H1 (cell line): ENCODE measurements at regions not wholly inside any gene's neighbourhood (a gene's known extent, or its start where the extent isn't known, plus 50 kb on each side); places are given as distances from the start of the nearest gene placed in this dataset.

ENCODE experiments used
- CTCF ChIA-PET: fragments of 300-600 bp; sonication (Branson Sonifier 250); formaldehyde crosslinking; loops from one replicate; lab custom pipeline; 2021; ENCODE audit not compliant: partially characterized antibody; lab: Charles Lee
- POLR2A ChIA-PET: fragments of 300-600 bp; sonication (Branson Sonifier 250); formaldehyde crosslinking; loops from one replicate; lab custom pipeline; 2021; ENCODE audit warnings: inconsistent platforms; ENCODE audit not compliant: partially characterized antibody; lab: Charles Lee
- DNase-seq, 2 experiments: peaks; one replicate each; pipeline versions ENCODE4 v3.0.0 to v3.0.0-alpha.2; 2010 to 2022; ENCODE audit warnings: low spot score in 2 of 2, low read depth in 1 of 2, mixed read lengths in 1 of 2
- FAIRE-seq: peaks from 2 replicates; lab custom pipeline; 2011; peaks lifted over from hg19 to GRCh38; lab: Jason Lieb, UNC
- H2AFZ ChIP-seq: 2 replicates; pipeline ENCODE4 v1.8.1; 2012; ENCODE audit warnings: low read length, inconsistent platforms
- H2AK5ac ChIP-seq: 2 replicates; pipeline ENCODE4 v1.6.1; 2013; ENCODE audit warnings: low read depth, low read length
- H2BK120ac ChIP-seq: replicated peaks from 2 replicates; pipeline ENCODE3; 2013; ENCODE audit warnings: low read depth, low read length, inconsistent platforms
- H2BK12ac ChIP-seq: 2 replicates; pipeline ENCODE4 v1.6.1; 2013; ENCODE audit warnings: low read depth, low read length
- H2BK15ac ChIP-seq: 2 replicates; pipeline ENCODE4 v1.6.1; 2013; ENCODE audit warnings: low read length
- H2BK20ac ChIP-seq: 2 replicates; pipeline ENCODE4 v1.6.1; 2013; ENCODE audit warnings: low read length
- H2BK5ac ChIP-seq: 2 replicates; pipeline ENCODE4 v1.6.1; 2013; ENCODE audit warnings: low read depth, low read length
- H3K14ac ChIP-seq: 2 replicates; pipeline ENCODE4 v1.6.1; 2013; ENCODE audit warnings: inconsistent platforms; ENCODE audit not compliant: insufficient read length
- H3K18ac ChIP-seq: 2 replicates; pipeline ENCODE4 v1.6.1; 2013; ENCODE audit warnings: low read length; ENCODE audit errors: extremely low read depth
- H3K23ac ChIP-seq: 2 replicates; pipeline ENCODE4 v1.6.1; 2013; ENCODE audit warnings: inconsistent platforms; ENCODE audit not compliant: insufficient read length
- H3K23me2 ChIP-seq: 2 replicates; pipeline ENCODE4 v1.6.1; 2013; ENCODE audit warnings: low read depth, low read length
- H3K27ac ChIP-seq: 2 replicates; pipeline ENCODE4 v1.6.1; 2011; ENCODE audit warnings: low read depth, low read length, inconsistent platforms
- H3K27me3 ChIP-seq, 4 experiments: replicated peaks in 1 of 4; 1 replicate in 1 of 4; 2 replicates in 3 of 4; pipeline versions ENCODE4 v1.6.1 to v1.8.1; 2011 to 2013; ENCODE audit warnings: low read length in 3 of 4, mild to moderate bottlenecking in 3 of 4, inconsistent platforms in 2 of 4, mixed read lengths in 2 of 4, moderate library complexity in 1 of 4; ENCODE audit not compliant: control insufficient read depth in 3 of 4, insufficient read depth in 3 of 4; ENCODE audit errors: extremely low read depth in 1 of 4
- H3K36me3 ChIP-seq, 4 experiments: 2 replicates each; pipeline versions ENCODE4 v1.6.1 to v1.8.1; 2011 to 2013; ENCODE audit warnings: mild to moderate bottlenecking in 4 of 4, low read length in 3 of 4, moderate library complexity in 2 of 4, control low read depth in 1 of 4, inconsistent platforms in 1 of 4; ENCODE audit not compliant: insufficient read depth in 4 of 4, control insufficient read depth in 2 of 4
- H3K4ac ChIP-seq: replicated peaks from 2 replicates; pipeline ENCODE3; 2013; ENCODE audit warnings: low read length, low read depth, mixed read lengths, inconsistent platforms; ENCODE audit not compliant: insufficient read length
- H3K4me1 ChIP-seq, 4 experiments: replicated peaks in 1 of 4; 1 replicate in 1 of 4; 2 replicates in 3 of 4; pipeline versions ENCODE4 v1.6.1 to v1.8.1; 2011 to 2013; ENCODE audit warnings: low read length in 3 of 4, inconsistent platforms in 2 of 4, mixed read lengths in 1 of 4; ENCODE audit not compliant: insufficient read depth in 4 of 4, control insufficient read depth in 3 of 4
- H3K4me2 ChIP-seq, 2 experiments: 2 replicates each; pipeline versions ENCODE4 v1.6.1 to v1.8.1; 2011 to 2013; ENCODE audit warnings: low read depth in 2 of 2, low read length in 2 of 2, control low read depth in 1 of 2, inconsistent platforms in 1 of 2, mild to moderate bottlenecking in 1 of 2; ENCODE audit not compliant: insufficient read depth in 1 of 2
- H3K4me3 ChIP-seq, 4 experiments: fragments of 200-600, 300-600 bp in 1 of 4; sonication (generic), shearing (Covaris generic), sonication (Bioruptor Twin) in 1 of 4; 2 replicates each; pipeline versions ENCODE4 v1.5.1 to v1.8.1; 2011 to 2016; ENCODE audit warnings: low read length in 4 of 4, low read depth in 3 of 4, control low read depth in 2 of 4, inconsistent platforms in 2 of 4, mild to moderate bottlenecking in 2 of 4, mixed read lengths in 1 of 4, moderate library complexity in 1 of 4; ENCODE audit not compliant: insufficient read depth in 2 of 4; ENCODE audit errors: extremely low read depth in 1 of 4
- H3K56ac ChIP-seq: replicated peaks from 2 replicates; pipeline ENCODE3; 2013; ENCODE audit warnings: low read depth, mild to moderate bottlenecking, mixed read lengths, low read length, inconsistent platforms; ENCODE audit not compliant: insufficient read length
- H3K79me1 ChIP-seq: 2 replicates; pipeline ENCODE4 v1.6.1; 2013; ENCODE audit warnings: low read depth, low read length, control low read depth
- H3K79me2 ChIP-seq, 2 experiments: 2 replicates each; pipeline versions ENCODE4 v1.6.1 to v1.8.1; 2012 to 2013; ENCODE audit warnings: low read length in 2 of 2, mild to moderate bottlenecking in 2 of 2, inconsistent platforms in 1 of 2; ENCODE audit not compliant: insufficient read depth in 2 of 2, control insufficient read depth in 1 of 2
- H3K9ac ChIP-seq, 4 experiments: replicated peaks in 1 of 4; 1 replicate in 1 of 4; 2 replicates in 3 of 4; pipeline versions ENCODE4 v1.6.1 to v1.8.1; 2011 to 2013; ENCODE audit warnings: low read depth in 3 of 4, low read length in 3 of 4, control low read depth in 2 of 4, mild to moderate bottlenecking in 2 of 4, moderate library complexity in 2 of 4, inconsistent platforms in 1 of 4; ENCODE audit errors: extremely low read depth in 1 of 4
- H3K9me3 ChIP-seq, 2 experiments: 2 replicates each; pipeline versions ENCODE4 v1.6.1 to v1.8.1; 2012 to 2013; ENCODE audit warnings: mild to moderate bottlenecking in 2 of 2, moderate library complexity in 2 of 2, control low read depth in 1 of 2, inconsistent platforms in 1 of 2, low read depth in 1 of 2, low read length in 1 of 2, mixed read lengths in 1 of 2; ENCODE audit not compliant: insufficient read depth in 2 of 2
- H4K20me1 ChIP-seq, 2 experiments: replicated peaks in 1 of 2; 2 replicates each; pipeline versions ENCODE3 to v1.8.1; 2011 to 2013; ENCODE audit warnings: inconsistent platforms in 2 of 2, low read length in 2 of 2, mild to moderate bottlenecking in 1 of 2; ENCODE audit not compliant: insufficient read depth in 2 of 2, control insufficient read depth in 1 of 2
- H4K5ac ChIP-seq: 2 replicates; pipeline ENCODE4 v1.6.1; 2013; ENCODE audit warnings: low read length, low read depth, mixed read lengths, inconsistent platforms; ENCODE audit not compliant: insufficient read length
- H4K8ac ChIP-seq: 2 replicates; pipeline ENCODE4 v1.8.0; 2013; ENCODE audit warnings: mild to moderate bottlenecking, moderate library complexity, low read length, inconsistent platforms; ENCODE audit not compliant: insufficient read depth; ENCODE audit errors: extremely low read depth
- H4K91ac ChIP-seq: replicated peaks from 2 replicates; pipeline ENCODE3; 2013; ENCODE audit warnings: low read length, mixed read lengths, inconsistent platforms; ENCODE audit not compliant: insufficient read length
- BCL11A ChIP-seq, 2 experiments: IDR thresholded peaks; one replicate each; pipeline ENCODE4 v1.6.1; 2011; ENCODE audit warnings: low read depth in 2 of 2, low read length in 2 of 2, mild to moderate bottlenecking in 2 of 2
- CBX5 ChIP-seq: fragments of 300-800, 300-1000 bp; sonication (generic); IDR thresholded peaks from 2 replicates; pipeline ENCODE4 v1.7.1; 2016; ENCODE audit warnings: antibody characterized with exemption, low read length, low read depth
- CEBPB ChIP-seq: IDR thresholded peaks from 2 replicates; pipeline ENCODE4 v1.6.1; 2012; ENCODE audit warnings: low read depth, low read length
- KDM5A ChIP-seq: fragments of 200-600 bp; IDR thresholded peaks from 2 replicates; pipeline ENCODE4 v1.7.1; 2012; ENCODE audit warnings: mild to moderate bottlenecking, low read length, inconsistent platforms, mixed read lengths
- MAFK ChIP-seq: IDR thresholded peaks from 2 replicates; pipeline ENCODE4 v1.6.1; 2012; ENCODE audit warnings: low read depth, mild to moderate bottlenecking, improper control_type of control experiment, low read length
- SAP30 ChIP-seq: fragments of 300-600 bp; sonication (generic); IDR thresholded peaks from 2 replicates; pipeline ENCODE4 v1.7.1; 2012; ENCODE audit warnings: low read length, moderate library complexity, mild to moderate bottlenecking, inconsistent platforms; ENCODE audit not compliant: insufficient read depth, insufficient replicate concordance
- SIN3A ChIP-seq, 2 experiments: IDR thresholded peaks in 1 of 2; conservative IDR thresholded peaks in 1 of 2; 2 replicates each; pipeline ENCODE4 v1.6.1; 2011 to 2012; ENCODE audit warnings: low read length in 2 of 2, improper control_type of control experiment in 1 of 2, low read depth in 1 of 2, mild to moderate bottlenecking in 1 of 2
- SP1 ChIP-seq: IDR thresholded peaks from 2 replicates; pipeline ENCODE4 v1.6.1; 2011; ENCODE audit warnings: low read depth, low read length
- SP2 ChIP-seq: IDR thresholded peaks from 2 replicates; pipeline ENCODE4 v1.6.1; 2012; ENCODE audit warnings: mild to moderate bottlenecking, low read length, inconsistent platforms
- TAF1 ChIP-seq: IDR thresholded peaks from 2 replicates; pipeline ENCODE4 v1.6.1; 2011; ENCODE audit warnings: mild to moderate bottlenecking, low read depth, low read length
- YY1 ChIP-seq: IDR thresholded peaks from 2 replicates; pipeline ENCODE4 v1.6.1; 2011; ENCODE audit warnings: low read depth, mild to moderate bottlenecking, low read length
- ZNF274 ChIP-seq: IDR thresholded peaks from 2 replicates; pipeline ENCODE4 v1.7.0; 2012; ENCODE audit warnings: low read length, borderline replicate concordance; ENCODE audit errors: extremely low read depth
- WGBS, 2 experiments: shearing (Covaris generic) in 1 of 2; methylation state at CpG; one replicate each; pipeline versions ENCODE4 v1.1.6 to v1.1.7; 2013 to 2015; ENCODE audit warnings: low lambda C conversion rate in 2 of 2, mixed read lengths in 2 of 2, inconsistent platforms in 1 of 2, low coverage in 1 of 2, missing lambda C conversion rate in 1 of 2; ENCODE audit not compliant: insufficient replicate concordance in 2 of 2, insufficient coverage in 1 of 2, insufficient read length in 1 of 2; ENCODE audit errors: extremely low coverage in 1 of 2, missing lambda C conversion rate in 1 of 2; 5-methylcytosine and 5-hydroxymethylcytosine counted together
- TF ChIP-seq, protein P1 (sequence below): IDR thresholded peaks from 2 replicates; pipeline ENCODE4 v1.6.1; 2011; ENCODE audit warnings: low read length, improper control_type of control experiment

DNA sequence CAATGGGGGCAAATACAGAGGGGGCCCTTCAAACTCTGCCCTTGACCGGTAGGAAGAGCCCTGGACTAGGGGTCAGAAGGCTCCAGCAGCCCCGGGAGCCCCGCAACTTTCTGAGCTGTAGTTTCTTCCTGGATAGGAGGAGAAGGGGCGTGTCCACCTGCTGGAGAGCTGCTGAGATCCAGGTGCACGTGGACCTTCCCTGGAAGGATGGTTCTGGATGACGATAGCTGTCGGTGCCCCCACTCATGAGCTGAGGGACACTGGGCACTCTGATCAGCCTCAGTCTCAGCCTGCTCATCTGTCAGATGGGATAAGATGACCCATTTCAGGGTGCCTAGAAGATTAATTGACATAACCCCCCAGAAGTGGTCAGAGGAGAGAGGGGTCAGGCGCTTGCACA lies 125.2 kb upstream of the HDAC4 start:
- H3K79me2 ChIP-seq = no peaks in the 10 kb centered on the region
- POLR2A ChIA-PET = no interaction called here
- peaks cover 0 to 3% (median 0%) of the 10 kb centered on the region in 4 experiments; a peak in 2 of 7 replicates for H3K4me1 ChIP-seq
- no peak overlapping the region for H2AFZ ChIP-seq
- no peak overlapping the region for H3K4me3 ChIP-seq
- WGBS, 2 experiments = 88% methylated on average over 8 of the region's 8 CpGs; no CpG with 5 or more reads in 1 of the 2 experiments
- FAIRE-seq (no peak), DNase-seq (no peak)
- H3K56ac ChIP-seq = no peak overlapping the region
- H3K9me3 ChIP-seq = peaks cover 0 to 8% of the 10 kb centered on the region in 2 experiments; a peak in 1 of 4 replicates
- H2BK5ac ChIP-seq = no peak overlapping the region
- no peak overlapping the region for H4K91ac ChIP-seq
- no peak overlapping the region for H3K4ac ChIP-seq
- no peak overlapping the region for H4K5ac ChIP-seq
- no peak overlapping the region for H3K18ac ChIP-seq
- H4K20me1 ChIP-seq = no peaks in the 10 kb centered on the region
- no peak overlapping the region for H2BK120ac ChIP-seq
- CTCF ChIA-PET = no interaction called here
- no peaks in the 10 kb centered on the region for H3K36me3 ChIP-seq
- no peaks in the 10 kb centered on the region for H3K27me3 ChIP-seq
- no peak overlapping the region for H3K23ac ChIP-seq
- no peak overlapping the region for H3K9ac ChIP-seq
- H3K14ac ChIP-seq = no peak overlapping the region
- H4K8ac ChIP-seq = no peak overlapping the region
- H3K79me1 ChIP-seq = no peaks in the 10 kb centered on the region
- H3K27ac ChIP-seq = no peak overlapping the region
- H3K4me2 ChIP-seq = no peak overlapping the region
- TF ChIP-seq YY1 = no peak
- no peak for TF ChIP-seq BCL11A (IDR thresholded peaks at IDR 0.05; ENCODE audit: low read depth in 2 of 2, low read length in 2 of 2)
- TF ChIP-seq KDM5A = no peak
- TF ChIP-seq SIN3A (conservative IDR thresholded peaks at IDR 0.05 in 1 of 2, IDR thresholded peaks at IDR 0.05 in 1 of 2; ENCODE audit: low read depth in 1 of 2, low read length in 2 of 2) = no peak
- no peak for TF ChIP-seq SP2
- no peak for TF ChIP-seq CBX5
- TF ChIP-seq, protein P1, sequence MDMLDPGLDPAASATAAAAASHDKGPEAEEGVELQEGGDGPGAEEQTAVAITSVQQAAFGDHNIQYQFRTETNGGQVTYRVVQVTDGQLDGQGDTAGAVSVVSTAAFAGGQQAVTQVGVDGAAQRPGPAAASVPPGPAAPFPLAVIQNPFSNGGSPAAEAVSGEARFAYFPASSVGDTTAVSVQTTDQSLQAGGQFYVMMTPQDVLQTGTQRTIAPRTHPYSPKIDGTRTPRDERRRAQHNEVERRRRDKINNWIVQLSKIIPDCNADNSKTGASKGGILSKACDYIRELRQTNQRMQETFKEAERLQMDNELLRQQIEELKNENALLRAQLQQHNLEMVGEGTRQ = no peak
- no peak for TF ChIP-seq TAF1
- no peak for TF ChIP-seq ZNF274
- TF ChIP-seq CEBPB = no peak
- TF ChIP-seq MAFK = no peak
- TF ChIP-seq SP1 = no peak
- TF ChIP-seq SAP30 = no peak
- H2BK20ac ChIP-seq = no peak overlapping the region
- H2BK15ac ChIP-seq = no peak overlapping the region
- H3K23me2 ChIP-seq = no peaks in the 10 kb centered on the region
- H2BK12ac ChIP-seq = no peak overlapping the region
- no peak overlapping the region for H2AK5ac ChIP-seq
